HCT116 (cell line): ENCODE measurements at regions not wholly inside any gene's neighbourhood (a gene's known extent, or its start where the extent isn't known, plus 50 kb on each side); places are given as distances from the start of the nearest gene placed in this dataset.

Source experiments
- ATAC-seq: fragments of 200-7000 bp; cut with Tn5 transposase; 2 replicates; pipeline ENCODE4 v1.9.1; 2020; ENCODE audit warnings: mild to moderate bottlenecking, moderate library complexity
- BruUV-seq: library from RNA; stranded (reverse); fragments of 400-500 nt; replicated peaks from 2 replicates; lab custom pipeline; 2021; lab: Mats Ljungman, UMichigan
- CTCF ChIA-PET: fragments of 300-600 bp; sonication (Branson Sonifier 250); formaldehyde crosslinking; loops from one replicate; lab custom pipeline; 2021; ENCODE audit warnings: antibody characterized with exemption; lab: Charles Lee
- POLR2A ChIA-PET: fragments of 300-600, 350-600 bp; sonication (Branson Sonifier 250); formaldehyde crosslinking; loops from one replicate; lab custom pipeline; 2021; ENCODE audit warnings: antibody characterized with exemption; lab: Charles Lee
- RAD21 ChIA-PET, 2 experiments: fragments of 300-600 bp; sonication (Branson Sonifier 250); formaldehyde crosslinking; loops; one replicate each; lab custom pipeline; 2023; ENCODE audit warnings: low total read pairs in 2 of 2; ENCODE audit not compliant: uncharacterized antibody in 2 of 2, unreplicated experiment in 2 of 2, low non-redundant PET in 1 of 2; lab: Charles Lee
- DNase-seq: peaks from one replicate; pipeline ENCODE4 v3.0.0-alpha.2; 2010; ENCODE audit warnings: low read depth, low spot score
- H2AFZ ChIP-seq: fragments of 200-600 bp; shearing (Covaris generic), sonication (generic); 2 replicates; pipeline ENCODE4 v1.6.1; 2017; ENCODE audit warnings: low read depth, mixed run types, mixed read lengths, antibody characterized with exemption, low read length; ENCODE audit not compliant: poor library complexity, severe bottlenecking
- H3K27ac ChIP-seq: 2 replicates; pipeline ENCODE4 v1.5.1; 2012; ENCODE audit warnings: low read depth, low read length
- H3K27me3 ChIP-seq: fragments of 200-600 bp; sonication (generic); 2 replicates; pipeline ENCODE4 v1.6.1; 2016; ENCODE audit warnings: mixed run types, low read length, mixed read lengths; ENCODE audit not compliant: insufficient read depth
- H3K36me3 ChIP-seq, 2 experiments: fragments of 200-500 bp in 1 of 2; fragments of 200-600 bp in 1 of 2; sonication (Bioruptor generic) in 1 of 2; sonication (generic) in 1 of 2; 2 replicates each; pipeline versions ENCODE4 v1.5.1 to v1.6.1; 2014 to 2016; ENCODE audit warnings: low read length in 2 of 2, inconsistent platforms in 1 of 2, mixed read lengths in 1 of 2, mixed run types in 1 of 2; ENCODE audit not compliant: insufficient read depth in 2 of 2, control insufficient read depth in 1 of 2
- H3K4me1 ChIP-seq, 2 experiments: fragments of 200-600 bp in 1 of 2; sonication (generic) in 1 of 2; 2 replicates each; pipeline versions ENCODE4 v1.5.1 to v1.6.1; 2012 to 2017; ENCODE audit warnings: low read length in 2 of 2, inconsistent platforms in 1 of 2, mild to moderate bottlenecking in 1 of 2, mixed read lengths in 1 of 2, mixed run types in 1 of 2, moderate library complexity in 1 of 2; ENCODE audit not compliant: insufficient read depth in 2 of 2, control insufficient read depth in 1 of 2
- H3K4me2 ChIP-seq: fragments of 200-600 bp; sonication (generic); 2 replicates; pipeline ENCODE4 v1.6.1; 2017; ENCODE audit warnings: mixed run types, low read length, mixed read lengths
- H3K4me3 ChIP-seq, 2 experiments: fragments of 200-600 bp in 1 of 2; sonication (generic) in 1 of 2; replicated peaks in 1 of 2; 2 replicates each; pipeline ENCODE4 v1.5.1; 2011 to 2016; ENCODE audit warnings: low read length in 2 of 2, control low read depth in 1 of 2, low read depth in 1 of 2, mild to moderate bottlenecking in 1 of 2, mixed read lengths in 1 of 2, mixed run types in 1 of 2
- H3K79me2 ChIP-seq: fragments of 200-600 bp; sonication (generic); 2 replicates; pipeline ENCODE4 v1.6.1; 2017; ENCODE audit warnings: mild to moderate bottlenecking, mixed run types, low read length, moderate library complexity, mixed read lengths; ENCODE audit not compliant: insufficient read depth
- H3K9ac ChIP-seq: fragments of 200-600 bp; sonication (generic); 2 replicates; pipeline ENCODE4 v1.6.1; 2016; ENCODE audit warnings: low read length, mixed read lengths
- H3K9me2 ChIP-seq: fragments of 200-600 bp; sonication (generic), shearing (Covaris generic); 2 replicates; pipeline ENCODE4 v1.6.1; 2017; ENCODE audit warnings: mixed run types, mild to moderate bottlenecking, moderate library complexity; ENCODE audit not compliant: insufficient read depth
- H3K9me3 ChIP-seq, 2 experiments: fragments of 200-500 bp in 1 of 2; fragments of 200-600 bp in 1 of 2; sonication (Bioruptor generic) in 1 of 2; sonication (generic) in 1 of 2; 2 replicates each; pipeline ENCODE4 v1.6.1; 2014 to 2017; ENCODE audit warnings: low read length in 2 of 2, mixed read lengths in 2 of 2, inconsistent platforms in 1 of 2, low read depth in 1 of 2, mild to moderate bottlenecking in 1 of 2, mixed run types in 1 of 2, moderate library complexity in 1 of 2; ENCODE audit not compliant: control insufficient read depth in 1 of 2, insufficient read depth in 1 of 2
- H4K20me1 ChIP-seq: fragments of 200-600 bp; sonication (generic), shearing (Covaris generic); 2 replicates; pipeline ENCODE4 v1.6.1; 2017; ENCODE audit warnings: mixed run types, mild to moderate bottlenecking, moderate library complexity; ENCODE audit not compliant: insufficient read depth
- CBX3 ChIP-seq: IDR thresholded peaks from 2 replicates; pipeline ENCODE4 v1.6.1; 2012; ENCODE audit warnings: low read depth
- CEBPB ChIP-seq: IDR thresholded peaks from 2 replicates; pipeline ENCODE4 v1.6.1; 2012; ENCODE audit warnings: low read depth
- EGR1 ChIP-seq: IDR thresholded peaks from 2 replicates; pipeline ENCODE4 v1.6.1; 2012; ENCODE audit warnings: low read depth
- ELF1 ChIP-seq: IDR thresholded peaks from 2 replicates; pipeline ENCODE4 v1.6.1; 2012; ENCODE audit warnings: low read depth, borderline replicate concordance
- EZH2 ChIP-seq: fragments of 200-600 bp; sonication (generic); IDR thresholded peaks from 2 replicates; pipeline ENCODE4 v1.6.1; 2017; ENCODE audit warnings: antibody characterized with exemption, mixed run types
- EZH2phosphoT487 ChIP-seq: fragments of 200-600 bp; IDR thresholded peaks from 2 replicates; pipeline ENCODE4 v1.6.1; 2018; ENCODE audit warnings: antibody characterized with exemption, borderline replicate concordance
- FOSL1 ChIP-seq: IDR thresholded peaks from 2 replicates; pipeline ENCODE4 v1.6.1; 2012; ENCODE audit warnings: low read depth
- JUND ChIP-seq: IDR thresholded peaks from 2 replicates; pipeline ENCODE4 v1.6.1; 2012
- POLR2A ChIP-seq: IDR thresholded peaks from 2 replicates; pipeline ENCODE4 v1.7.0; 2011; ENCODE audit warnings: borderline replicate concordance; ENCODE audit not compliant: insufficient read depth, insufficient read length; ENCODE audit errors: extremely low read depth
- POLR2AphosphoS5 ChIP-seq: IDR thresholded peaks from 2 replicates; pipeline ENCODE4 v1.6.1; 2011; ENCODE audit warnings: mild to moderate bottlenecking, low read depth, low read length, moderate library complexity
- RAD21 ChIP-seq: IDR thresholded peaks from 2 replicates; pipeline ENCODE4 v1.6.1; 2012; ENCODE audit warnings: low read depth, mild to moderate bottlenecking
- SP1 ChIP-seq: IDR thresholded peaks from 2 replicates; pipeline ENCODE4 v1.6.1; 2012; ENCODE audit warnings: low read depth
- SRF ChIP-seq: IDR thresholded peaks from 2 replicates; pipeline ENCODE4 v1.6.1; 2012; ENCODE audit warnings: low read depth
- TCF7L2 ChIP-seq: IDR thresholded peaks from 2 replicates; pipeline ENCODE4 v1.7.0; 2011; ENCODE audit warnings: borderline replicate concordance, inconsistent platforms; ENCODE audit not compliant: insufficient read depth, insufficient read length; ENCODE audit errors: extremely low read depth
- YY1 ChIP-seq: IDR thresholded peaks from 2 replicates; pipeline ENCODE4 v1.6.1; 2011; ENCODE audit warnings: low read length, low read depth, moderate library complexity, mild to moderate bottlenecking; ENCODE audit not compliant: insufficient replicate concordance; ENCODE audit errors: extremely low read depth
- ZNF274 ChIP-seq: fragments of 200-500 bp; sonication (Bioruptor generic); IDR thresholded peaks from 2 replicates; pipeline ENCODE4 v1.6.1; 2014; ENCODE audit warnings: mild to moderate bottlenecking, low read depth, low read length, inconsistent platforms
- intact Hi-C: fragments of 100-400 bp; cut with micrococcal nuclease; formaldehyde crosslinking; loops from 2 replicates; pipeline ENCODE4 v1.10.0; 2022
- TF ChIP-seq, protein P1 (sequence below): IDR thresholded peaks from 2 replicates; pipeline ENCODE4 v1.6.1; 2012
- TF ChIP-seq, protein P2 (sequence below): IDR thresholded peaks from 2 replicates; pipeline ENCODE4 v1.6.1; 2012; ENCODE audit warnings: low read depth
- TF ChIP-seq, protein P3 (sequence below), 3 experiments: fragments of 200-600 bp in 1 of 3; sonication (generic) in 1 of 3; IDR thresholded peaks in 2 of 3; conservative IDR thresholded peaks in 1 of 3; 2 replicates each; pipeline ENCODE4 v1.5.1; 2012 to 2017; ENCODE audit warnings: low read depth in 2 of 3, low read length in 2 of 3, antibody characterized with exemption in 1 of 3, borderline replicate concordance in 1 of 3, control low read depth in 1 of 3, mild to moderate bottlenecking in 1 of 3, mixed read lengths in 1 of 3, mixed run types in 1 of 3, moderate library complexity in 1 of 3; ENCODE audit not compliant: insufficient read depth in 1 of 3

- ChIA-PET POLR2A (interaction anchor here (0.6 kb wide), 1 partner anchor 892 kb away, joined by 4 read pairs; no protein-coding TSS in a partner anchor), CTCF (no interaction called here), RAD21 (no interaction called here)
- H3K4me3 ChIP-seq = no peak overlapping the region
- H3K4me2 ChIP-seq = no peak overlapping the region
- no peaks in the 10 kb centered on the region for H3K9me3 ChIP-seq
- no peak for DNase-seq
- no peak overlapping the region for H2AFZ ChIP-seq
- no peak for ATAC-seq
- TF ChIP-seq POLR2A = no peak
- TF ChIP-seq, protein P1, sequence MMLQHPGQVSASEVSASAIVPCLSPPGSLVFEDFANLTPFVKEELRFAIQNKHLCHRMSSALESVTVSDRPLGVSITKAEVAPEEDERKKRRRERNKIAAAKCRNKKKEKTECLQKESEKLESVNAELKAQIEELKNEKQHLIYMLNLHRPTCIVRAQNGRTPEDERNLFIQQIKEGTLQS = no peak
- no peak for TF ChIP-seq CBX3
- no peak for TF ChIP-seq JUND
- TF ChIP-seq CEBPB = no peak
- TF ChIP-seq, protein P2, sequence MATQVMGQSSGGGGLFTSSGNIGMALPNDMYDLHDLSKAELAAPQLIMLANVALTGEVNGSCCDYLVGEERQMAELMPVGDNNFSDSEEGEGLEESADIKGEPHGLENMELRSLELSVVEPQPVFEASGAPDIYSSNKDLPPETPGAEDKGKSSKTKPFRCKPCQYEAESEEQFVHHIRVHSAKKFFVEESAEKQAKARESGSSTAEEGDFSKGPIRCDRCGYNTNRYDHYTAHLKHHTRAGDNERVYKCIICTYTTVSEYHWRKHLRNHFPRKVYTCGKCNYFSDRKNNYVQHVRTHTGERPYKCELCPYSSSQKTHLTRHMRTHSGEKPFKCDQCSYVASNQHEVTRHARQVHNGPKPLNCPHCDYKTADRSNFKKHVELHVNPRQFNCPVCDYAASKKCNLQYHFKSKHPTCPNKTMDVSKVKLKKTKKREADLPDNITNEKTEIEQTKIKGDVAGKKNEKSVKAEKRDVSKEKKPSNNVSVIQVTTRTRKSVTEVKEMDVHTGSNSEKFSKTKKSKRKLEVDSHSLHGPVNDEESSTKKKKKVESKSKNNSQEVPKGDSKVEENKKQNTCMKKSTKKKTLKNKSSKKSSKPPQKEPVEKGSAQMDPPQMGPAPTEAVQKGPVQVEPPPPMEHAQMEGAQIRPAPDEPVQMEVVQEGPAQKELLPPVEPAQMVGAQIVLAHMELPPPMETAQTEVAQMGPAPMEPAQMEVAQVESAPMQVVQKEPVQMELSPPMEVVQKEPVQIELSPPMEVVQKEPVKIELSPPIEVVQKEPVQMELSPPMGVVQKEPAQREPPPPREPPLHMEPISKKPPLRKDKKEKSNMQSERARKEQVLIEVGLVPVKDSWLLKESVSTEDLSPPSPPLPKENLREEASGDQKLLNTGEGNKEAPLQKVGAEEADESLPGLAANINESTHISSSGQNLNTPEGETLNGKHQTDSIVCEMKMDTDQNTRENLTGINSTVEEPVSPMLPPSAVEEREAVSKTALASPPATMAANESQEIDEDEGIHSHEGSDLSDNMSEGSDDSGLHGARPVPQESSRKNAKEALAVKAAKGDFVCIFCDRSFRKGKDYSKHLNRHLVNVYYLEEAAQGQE = no peak
- no peak for TF ChIP-seq ELF1
- TF ChIP-seq TCF7L2 = no peak
- TF ChIP-seq EGR1 = no peak
- TF ChIP-seq POLR2AphosphoS5 = no peak
- TF ChIP-seq SP1 = no peak
- TF ChIP-seq ZNF274 = no peak
- TF ChIP-seq EZH2 = no peak
- no peak for TF ChIP-seq SRF
- TF ChIP-seq RAD21 = no peak
- TF ChIP-seq, protein P3, sequence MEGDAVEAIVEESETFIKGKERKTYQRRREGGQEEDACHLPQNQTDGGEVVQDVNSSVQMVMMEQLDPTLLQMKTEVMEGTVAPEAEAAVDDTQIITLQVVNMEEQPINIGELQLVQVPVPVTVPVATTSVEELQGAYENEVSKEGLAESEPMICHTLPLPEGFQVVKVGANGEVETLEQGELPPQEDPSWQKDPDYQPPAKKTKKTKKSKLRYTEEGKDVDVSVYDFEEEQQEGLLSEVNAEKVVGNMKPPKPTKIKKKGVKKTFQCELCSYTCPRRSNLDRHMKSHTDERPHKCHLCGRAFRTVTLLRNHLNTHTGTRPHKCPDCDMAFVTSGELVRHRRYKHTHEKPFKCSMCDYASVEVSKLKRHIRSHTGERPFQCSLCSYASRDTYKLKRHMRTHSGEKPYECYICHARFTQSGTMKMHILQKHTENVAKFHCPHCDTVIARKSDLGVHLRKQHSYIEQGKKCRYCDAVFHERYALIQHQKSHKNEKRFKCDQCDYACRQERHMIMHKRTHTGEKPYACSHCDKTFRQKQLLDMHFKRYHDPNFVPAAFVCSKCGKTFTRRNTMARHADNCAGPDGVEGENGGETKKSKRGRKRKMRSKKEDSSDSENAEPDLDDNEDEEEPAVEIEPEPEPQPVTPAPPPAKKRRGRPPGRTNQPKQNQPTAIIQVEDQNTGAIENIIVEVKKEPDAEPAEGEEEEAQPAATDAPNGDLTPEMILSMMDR (IDR thresholded peaks at IDR 0.05 in 2 of 3, conservative IDR thresholded peaks at IDR 0.05 in 1 of 3; ENCODE audit: borderline replicate concordance in 1 of 3, insufficient read depth in 1 of 3, low read depth in 2 of 3, low read length in 2 of 3) = no peak
- TF ChIP-seq YY1 = no peak
- TF ChIP-seq EZH2phosphoT487 = no peak
- TF ChIP-seq FOSL1 = no peak
- no peaks in the 10 kb centered on the region for H4K20me1 ChIP-seq
- H3K27ac ChIP-seq = no peak overlapping the region
- no peaks in the 10 kb centered on the region for H3K36me3 ChIP-seq
- no peaks in the 10 kb centered on the region for H3K9me2 ChIP-seq
- no peaks in the 10 kb centered on the region for H3K27me3 ChIP-seq
- no peak overlapping the region for H3K9ac ChIP-seq
- H3K79me2 ChIP-seq = no peaks in the 10 kb centered on the region
- no TSS peak for BruUV-seq
- H3K4me1 ChIP-seq = no peaks in the 10 kb centered on the region
- intact Hi-C loops = no loop called here
These were observed 326.5 kb downstream of the ZIC1 start for GRCh38 chr3:147735616-147736015.
